ENCODE measurements at regions not wholly inside any gene's neighbourhood (a gene's known extent, or its start where the extent isn't known, plus 50 kb on each side); places are given as distances from the start of the nearest gene placed in this dataset.
A peak's percentile ranks its signal among the peaks of the same experiment; 100 is the strongest.

DNA sequence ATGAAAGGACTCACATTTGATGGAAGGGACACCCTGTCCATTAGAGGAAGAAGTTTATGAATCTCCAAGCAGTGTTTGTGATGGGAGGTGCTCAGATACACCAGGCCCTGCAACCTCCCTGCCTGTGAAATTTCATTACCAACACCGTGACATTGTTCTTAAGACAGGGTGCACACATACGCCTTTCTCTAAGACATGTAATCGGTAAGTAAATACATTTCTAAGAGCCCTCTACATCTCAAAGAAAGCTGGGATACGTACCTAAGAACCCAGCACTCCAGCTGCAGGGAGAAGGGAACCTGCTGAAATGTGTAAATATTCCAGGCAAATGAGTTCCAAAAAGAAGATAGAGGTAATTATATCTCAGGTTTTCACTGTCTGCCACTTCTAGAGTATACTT, 125.0 kb upstream of the APC start:
- H3K4me3 ChIP-seq, result no peak overlapping the region
- H3K27ac ChIP-seq, result no peak overlapping the region

DNA sequence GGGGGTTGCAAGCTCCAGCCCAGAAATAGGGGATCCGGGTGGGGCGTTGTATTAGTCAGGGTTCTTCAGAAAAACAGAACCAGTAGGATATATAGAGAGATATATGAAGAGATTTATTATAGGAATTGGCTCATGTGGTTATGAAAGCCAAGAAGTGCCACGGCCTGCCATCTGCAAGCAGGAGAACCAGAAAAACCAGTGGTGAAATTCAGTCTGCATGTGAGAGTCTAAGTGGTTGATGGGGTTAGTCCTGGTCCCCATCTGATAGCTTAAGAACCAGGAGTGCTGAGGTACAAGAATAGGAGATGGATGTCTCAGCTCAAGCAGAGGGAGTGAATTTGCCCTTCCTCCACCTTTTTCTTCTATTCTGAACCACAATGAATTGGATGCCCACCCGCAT, 123.4 kb upstream of the APC start:
- no peak overlapping the region for H3K27ac ChIP-seq

DNA sequence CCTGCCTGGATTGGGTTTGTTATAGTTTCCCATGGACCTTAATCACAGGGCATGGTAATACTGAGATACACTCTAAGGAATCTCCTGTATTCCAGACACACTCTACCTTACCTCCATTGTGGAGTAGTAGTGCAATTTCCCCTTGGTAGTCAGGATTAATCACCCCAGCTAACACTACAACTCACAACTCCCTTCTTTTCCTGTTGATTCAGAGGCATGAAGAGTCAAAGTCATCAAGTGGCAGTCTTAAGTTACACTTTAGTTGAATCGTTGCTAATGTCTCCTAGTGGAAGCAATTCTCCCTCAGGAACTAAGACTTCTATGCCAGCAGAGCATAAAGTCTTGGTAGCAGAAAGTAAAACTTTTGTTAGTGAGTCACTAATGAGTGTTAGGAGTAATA, 122.7 kb upstream of the APC start:
- Histone ChIP-seq H3K27ac (no peak overlapping the region), H3K4me3 (no peak overlapping the region)

More for the DNA sequence above, 123.4 kb upstream of the APC start:
- no peak overlapping the region for H3K4me3 ChIP-seq

DNA sequence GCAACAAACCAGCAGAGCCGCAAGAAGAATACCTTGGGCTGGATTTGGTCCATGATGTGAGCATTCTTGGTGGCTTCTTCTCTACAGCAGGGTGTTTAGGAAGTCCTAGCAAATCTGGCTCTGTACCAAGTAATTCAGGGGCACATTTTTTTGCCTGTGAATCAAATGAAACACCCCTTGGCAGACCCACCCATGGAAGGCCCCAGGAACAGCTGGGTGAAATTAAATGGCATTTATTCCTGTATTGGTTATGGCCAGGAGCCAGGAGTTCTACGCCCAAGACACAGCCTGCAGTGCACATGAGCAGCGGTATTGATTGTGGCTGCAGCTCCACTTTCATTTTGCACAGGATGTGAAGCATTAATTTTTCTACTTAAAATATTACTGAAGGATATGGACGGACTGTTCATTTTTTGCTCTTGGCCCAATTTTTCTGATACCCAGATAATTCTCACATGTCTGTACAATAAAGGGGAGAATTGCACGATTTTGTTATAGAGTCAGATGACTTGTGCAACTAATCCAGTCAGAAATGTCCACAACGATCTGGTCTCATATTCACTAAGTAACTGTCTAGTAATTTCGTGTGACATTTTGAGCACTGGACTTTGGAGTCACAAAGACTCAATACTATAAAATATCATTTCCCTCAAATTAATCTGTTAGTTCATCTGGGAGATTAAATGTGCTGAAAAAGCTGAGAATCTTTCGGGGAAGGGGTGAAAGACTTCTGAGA, 120.7 kb upstream of the APC start:
- Histone ChIP-seq H3K4me3 (peak overlapping the region in 1 of 7 experiments; percentile 18), H3K27ac (no peak overlapping the region)

DNA sequence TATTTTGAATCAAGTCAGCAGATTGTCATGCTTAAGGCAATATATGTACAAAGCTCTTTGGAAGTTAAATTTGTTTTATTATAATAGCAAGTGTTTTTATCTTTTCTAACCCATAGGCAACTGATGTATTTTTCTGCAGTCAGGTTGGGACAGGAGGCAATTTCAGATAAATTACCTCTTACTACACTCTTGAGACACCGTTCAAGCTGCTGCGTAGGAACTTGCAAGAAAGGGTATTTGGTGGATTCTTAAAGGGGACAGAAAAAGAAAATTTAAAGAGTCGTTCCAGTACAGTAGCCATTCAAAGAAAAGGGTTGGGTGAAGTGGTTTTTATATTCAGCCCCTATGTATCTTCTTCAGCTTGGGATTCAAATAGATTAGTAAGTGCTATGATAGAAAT, 112.4 kb upstream of the APC start:
- Histone ChIP-seq H3K4me3 (no peak overlapping the region), H3K27ac (no peak overlapping the region)

DNA sequence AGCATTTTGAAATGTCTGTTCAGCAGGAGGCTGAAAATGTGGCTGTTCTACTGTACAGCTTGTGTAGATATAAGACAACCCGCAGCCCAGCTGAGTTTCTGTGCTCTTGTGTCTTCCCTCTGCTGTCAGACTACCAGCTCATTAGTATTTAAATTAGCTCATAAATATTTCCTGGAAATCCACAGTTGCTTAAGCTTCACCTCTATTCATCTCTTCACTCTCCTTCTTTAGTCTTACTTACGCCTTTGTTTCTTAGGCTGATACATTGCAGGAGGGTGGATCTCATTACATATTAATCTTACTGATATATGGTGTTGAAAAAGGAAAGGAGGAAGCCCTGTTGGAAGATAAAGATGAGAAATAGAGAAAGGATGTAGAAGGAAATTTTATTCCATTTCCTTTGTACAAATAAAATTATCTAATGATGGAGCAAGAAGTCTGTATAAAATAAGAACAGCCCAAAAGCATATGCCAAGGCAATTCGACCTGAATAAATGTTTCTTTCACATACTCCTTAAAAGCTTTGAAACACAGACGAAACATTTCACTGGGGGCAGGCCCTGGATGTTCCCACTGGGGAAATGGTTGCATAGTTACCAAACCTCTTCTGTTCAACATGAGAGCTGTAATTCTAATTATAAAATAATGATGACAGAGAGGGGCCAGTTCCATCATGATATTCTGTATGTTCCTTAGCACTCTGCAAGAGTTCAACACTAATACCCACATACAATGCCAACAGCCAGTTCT, 111.8 kb upstream of the APC start:
- no peak overlapping the region for H3K27ac ChIP-seq
- no peak overlapping the region for H3K4me3 ChIP-seq

DNA sequence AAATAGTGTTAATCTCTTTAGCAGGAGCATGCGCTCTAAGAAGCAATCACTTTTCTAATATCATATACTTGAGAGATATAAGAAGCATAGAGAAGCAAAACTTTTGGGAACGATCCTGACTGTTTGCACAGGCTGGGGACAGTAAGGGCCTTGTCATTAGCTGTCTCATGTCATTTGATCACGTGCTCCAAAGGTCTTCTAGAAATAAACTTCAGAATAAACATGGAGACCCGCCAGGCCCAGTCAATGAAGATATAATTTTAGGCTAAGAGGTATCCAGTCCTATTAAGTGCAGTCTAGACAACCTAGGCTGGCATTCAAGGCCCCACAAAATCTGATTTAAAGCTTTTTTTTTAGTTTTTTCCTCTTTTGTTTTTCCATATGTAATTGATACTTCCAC, 111.0 kb upstream of the APC start:
- no peak overlapping the region for H3K27ac ChIP-seq

DNA sequence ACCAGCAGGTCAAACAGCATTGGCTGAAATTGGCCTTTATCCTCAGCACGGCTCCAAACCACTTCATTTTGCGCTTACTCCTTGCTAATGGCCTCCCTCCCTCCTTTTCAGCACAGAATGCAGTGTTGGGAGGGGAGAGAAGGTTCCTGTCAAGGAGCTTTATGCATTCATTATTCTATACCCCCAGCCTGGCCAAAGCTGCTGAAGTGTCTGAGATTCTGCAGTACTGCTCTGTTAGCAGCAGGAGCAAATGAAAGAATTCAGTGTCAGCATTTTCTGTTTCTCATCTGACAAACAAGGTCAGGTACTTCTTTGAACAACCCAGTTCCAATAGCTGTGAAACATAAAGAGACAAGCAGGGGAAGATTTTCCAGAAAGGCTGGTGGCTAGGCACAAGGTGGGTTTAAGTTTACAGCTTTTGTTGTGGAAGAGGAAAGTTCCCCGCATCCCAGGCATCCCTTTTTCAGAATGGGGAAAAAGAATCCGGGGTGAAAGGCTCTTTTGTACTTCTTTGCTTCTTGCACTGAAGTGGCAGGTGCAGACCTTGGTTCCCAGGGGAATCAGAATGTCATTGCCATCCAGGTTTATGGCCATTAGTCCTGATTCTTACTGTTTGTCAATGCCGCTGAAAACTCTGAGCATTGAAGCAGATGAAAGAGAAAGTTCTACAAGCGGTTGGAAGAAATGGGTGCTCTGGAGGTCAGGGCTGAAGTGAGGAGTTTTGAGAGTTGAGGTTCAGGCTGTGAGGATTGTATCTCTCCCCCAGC, 109.3 kb upstream of the APC start:
- no peak overlapping the region for H3K27ac ChIP-seq
- no peak overlapping the region for H3K4me3 ChIP-seq

More for the DNA sequence above, 111.0 kb upstream of the APC start:
- H3K4me3 ChIP-seq, result no peak overlapping the region

DNA sequence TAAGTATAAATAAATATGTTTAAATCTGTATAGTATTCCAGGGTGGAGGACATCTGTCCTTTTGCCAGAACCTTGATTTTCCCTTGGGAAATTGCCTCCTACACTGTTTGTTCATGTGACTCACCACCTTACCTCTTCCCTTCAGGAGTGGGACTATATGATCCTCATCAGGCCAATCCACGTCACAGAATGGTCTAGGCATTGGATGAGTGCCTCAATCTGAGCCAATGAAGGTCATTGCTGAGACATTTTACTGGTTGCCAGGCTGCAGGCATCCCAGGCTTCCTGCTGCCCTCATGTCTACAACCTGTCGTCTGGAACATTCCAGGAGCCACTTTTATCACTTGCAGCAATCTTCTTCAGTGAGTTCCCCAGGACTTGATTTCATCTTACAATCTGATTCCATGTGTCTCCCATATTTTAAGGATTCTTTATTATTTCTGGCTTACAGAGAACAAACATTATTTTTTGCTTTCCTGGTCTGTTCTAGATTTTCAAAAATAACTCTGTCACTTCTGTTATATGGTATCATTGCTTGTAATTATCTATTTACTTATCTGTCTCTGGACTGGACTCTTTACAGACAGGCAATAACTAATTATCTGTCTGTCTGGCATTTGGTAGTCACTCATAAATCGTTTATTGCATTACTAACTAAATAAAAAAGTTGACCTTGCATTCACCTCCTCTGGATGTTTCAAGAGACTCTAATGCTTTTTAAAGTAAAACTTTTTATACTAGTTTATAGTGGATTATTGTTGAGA, 107.3 kb upstream of the APC start:
- no peak overlapping the region for H3K27ac ChIP-seq
- no peak overlapping the region for H3K4me3 ChIP-seq

DNA sequence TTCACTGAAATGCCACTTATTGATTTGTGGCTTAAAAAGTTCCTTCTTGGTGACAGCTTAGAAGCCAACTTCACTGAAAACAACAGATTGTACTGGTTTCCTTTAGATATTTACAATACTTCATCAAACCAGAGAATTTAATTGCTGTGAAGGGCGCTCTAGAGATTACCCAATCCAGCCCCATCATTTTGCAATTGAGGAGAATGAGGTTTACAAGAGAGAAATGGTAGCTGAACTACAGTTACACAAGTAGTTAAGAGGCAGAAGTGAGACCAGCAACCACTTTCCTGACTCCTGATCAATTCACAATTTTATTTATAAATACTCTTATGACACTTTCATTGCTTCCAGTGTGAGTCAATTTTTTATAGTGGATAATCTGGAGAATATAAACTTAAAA, 103.5 kb upstream of the APC start:
- Histone ChIP-seq H3K4me3 (no peak overlapping the region), H3K27ac (no peak overlapping the region)

DNA sequence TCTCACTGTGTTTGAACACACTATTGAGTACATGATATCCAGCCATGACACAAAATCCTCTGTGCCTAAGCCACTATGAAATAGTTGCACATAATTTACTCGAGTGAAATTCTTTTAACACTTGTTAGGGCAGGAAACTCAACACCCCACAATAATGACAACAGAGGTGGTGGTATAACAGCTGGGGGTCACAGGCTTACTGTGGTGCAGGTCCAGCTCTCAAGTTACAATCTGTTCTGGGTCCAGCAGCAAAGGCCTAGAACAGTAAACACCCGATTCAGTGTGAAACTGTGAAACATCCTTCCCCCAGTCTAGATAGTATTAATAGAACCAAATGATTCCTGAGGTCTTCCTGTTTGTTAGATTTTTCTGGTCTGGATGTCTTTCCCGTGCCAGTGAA, 102.9 kb upstream of the APC start:
- Histone ChIP-seq H3K27ac (no peak overlapping the region), H3K4me3 (no peak overlapping the region)

DNA sequence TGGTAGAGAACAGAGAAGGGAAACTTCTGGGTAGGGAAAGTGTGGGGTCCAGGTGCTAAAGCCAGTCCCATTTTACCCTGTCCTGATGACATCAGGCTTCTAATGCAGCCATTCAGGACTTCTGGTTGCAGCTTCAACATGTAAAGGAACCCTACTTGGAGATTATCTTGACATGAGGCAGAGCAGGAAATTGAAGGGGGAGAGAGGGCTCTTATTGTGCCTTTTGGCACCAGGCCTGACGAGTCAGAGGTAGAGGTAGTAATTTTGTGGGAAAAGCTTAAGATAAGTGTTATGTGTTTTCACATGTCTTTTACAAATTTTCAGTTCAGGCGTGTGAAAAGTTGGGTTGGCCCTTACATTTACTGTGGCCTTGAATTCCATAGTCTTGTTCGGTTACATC, 102.4 kb upstream of the APC start:
- Histone ChIP-seq H3K27ac (no peak overlapping the region), H3K4me3 (no peak overlapping the region)

DNA sequence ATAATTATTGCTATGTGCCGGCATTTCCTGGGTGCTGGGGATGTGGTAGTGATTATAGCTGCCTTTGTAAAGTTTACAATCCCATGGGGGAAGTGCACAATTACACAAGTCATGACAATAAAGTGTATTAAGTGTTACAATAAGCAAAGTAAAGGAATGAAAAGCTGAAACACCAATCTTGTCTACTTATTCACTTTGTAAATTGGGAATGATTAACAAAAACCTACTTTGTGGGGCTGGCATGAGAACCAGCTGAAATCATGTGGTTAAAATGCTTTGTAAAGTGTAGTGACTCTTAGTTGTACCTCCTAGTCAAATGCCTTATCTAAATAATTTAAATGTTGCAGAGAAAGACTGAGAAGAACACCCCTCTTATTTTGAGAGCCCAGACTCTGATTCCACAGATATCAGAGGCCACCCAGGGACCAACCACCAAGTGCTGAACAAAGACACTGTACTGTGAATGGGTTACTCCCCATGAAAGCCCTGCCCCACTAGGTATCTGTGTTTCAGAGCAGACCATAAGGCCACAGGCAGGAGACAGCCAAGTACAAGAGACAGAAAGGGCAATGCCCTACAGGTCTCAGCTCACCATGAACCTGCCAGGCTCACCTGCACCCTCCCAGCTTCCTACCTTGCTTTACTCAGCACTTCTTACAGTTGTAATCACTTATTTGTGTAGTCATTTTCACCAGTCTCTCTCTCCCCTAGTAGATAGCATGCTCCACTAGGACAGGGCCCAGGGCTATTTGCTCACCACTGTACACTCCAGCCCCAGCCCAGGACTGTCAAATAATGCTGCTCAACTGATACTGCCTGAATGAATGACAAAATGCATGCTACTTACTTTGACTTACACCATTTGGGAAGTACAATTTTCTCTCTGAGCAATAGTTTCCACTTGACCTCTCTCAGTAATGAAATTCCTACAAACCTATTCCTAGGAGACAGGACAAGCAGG, 101.6 kb upstream of the APC start:
- H3K27ac ChIP-seq, result no peak overlapping the region
- H3K4me3 ChIP-seq, result no peak overlapping the region

DNA sequence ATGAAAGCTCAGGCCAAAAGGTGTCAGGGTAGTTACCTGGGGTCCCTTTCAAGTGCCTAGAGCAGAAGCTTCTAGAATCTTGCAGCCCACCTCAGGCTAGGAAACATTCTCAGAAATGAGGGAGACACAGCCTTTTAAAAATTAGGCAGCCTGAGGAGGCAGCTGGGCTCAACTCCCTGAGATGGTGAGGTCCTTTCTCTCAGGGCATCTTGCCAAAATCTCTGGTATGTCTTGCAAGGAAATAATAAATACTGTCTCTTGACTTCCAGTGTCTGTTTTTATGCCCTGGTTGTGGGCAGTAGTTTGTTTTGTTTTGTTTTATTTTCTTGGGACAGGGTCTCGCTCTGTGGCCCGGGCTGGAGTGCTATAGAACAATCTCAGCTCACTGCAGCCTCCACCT, 100.9 kb upstream of the APC start:
- H3K4me3 ChIP-seq, result no peak overlapping the region
- no peak overlapping the region for H3K27ac ChIP-seq

DNA sequence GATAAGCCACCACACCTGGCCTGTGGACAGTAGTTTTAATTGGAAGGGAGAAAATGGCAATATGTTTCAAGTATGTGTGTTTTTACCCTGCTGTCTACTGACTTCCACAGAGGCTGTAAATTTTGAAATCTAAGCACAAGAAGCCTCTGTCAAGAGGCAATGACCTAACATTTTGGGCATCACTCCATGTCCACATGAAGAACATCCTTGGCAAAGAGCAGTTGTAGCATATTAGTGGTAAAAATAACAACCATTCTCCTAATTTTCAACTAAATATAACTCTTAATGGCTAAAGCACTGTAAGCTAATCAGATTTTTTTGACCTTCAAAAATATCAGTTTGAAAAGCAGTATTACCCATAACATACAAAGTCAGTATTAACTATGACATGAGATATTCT, 100.3 kb upstream of the APC start:
- Histone ChIP-seq H3K4me3 (no peak overlapping the region), H3K27ac (no peak overlapping the region)

DNA sequence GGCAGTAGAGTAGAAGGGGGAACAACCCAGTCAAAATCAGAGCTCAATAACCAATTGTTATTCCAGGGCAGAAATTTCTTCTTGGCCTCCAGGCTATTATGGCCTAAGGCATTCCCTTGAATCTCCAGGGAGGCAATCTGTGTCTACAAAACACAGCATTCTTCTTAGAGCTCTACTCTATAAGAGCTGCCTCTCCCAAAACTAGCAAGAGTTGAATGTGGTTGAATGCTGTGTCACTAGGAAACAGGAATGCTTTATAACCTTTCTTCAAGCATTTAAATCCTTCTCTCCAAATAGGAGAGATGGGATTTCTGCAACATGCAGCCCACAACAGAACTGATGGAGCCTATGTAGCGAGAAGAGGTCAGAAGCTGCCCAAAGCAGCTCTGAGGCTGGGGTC, 97.1 kb upstream of the APC start:
- Histone ChIP-seq H3K27ac (no peak overlapping the region), H3K4me3 (no peak overlapping the region)

DNA sequence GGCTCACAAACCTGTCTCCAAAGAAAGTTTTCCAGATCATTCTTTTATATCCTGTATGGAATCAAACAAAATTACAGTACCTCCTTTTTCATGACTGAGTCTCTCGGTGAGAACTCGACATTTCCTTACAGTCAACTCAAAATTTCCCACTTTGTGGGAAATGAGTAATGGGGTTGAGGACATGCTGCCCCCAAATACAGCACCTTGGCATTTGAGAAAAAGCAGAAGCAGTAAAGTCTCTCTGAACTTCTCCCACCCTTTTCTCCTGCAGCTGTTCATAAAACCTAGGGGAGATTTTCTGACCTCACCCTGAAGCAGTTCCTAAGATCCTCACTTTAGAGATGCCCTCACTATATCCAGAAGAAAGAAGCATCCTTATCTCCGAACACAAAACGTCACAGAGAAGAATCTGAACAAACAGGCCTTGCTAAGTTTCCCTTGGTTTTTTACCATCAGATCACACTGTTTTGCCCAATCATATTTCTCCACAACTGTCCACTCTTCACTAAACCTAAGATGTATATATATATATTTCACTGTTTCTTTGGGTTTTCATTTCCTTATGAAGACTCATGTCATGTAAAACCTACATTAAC, 96.1 kb upstream of the APC start:
- no peak overlapping the region for H3K27ac ChIP-seq
- no peak overlapping the region for H3K4me3 ChIP-seq

DNA sequence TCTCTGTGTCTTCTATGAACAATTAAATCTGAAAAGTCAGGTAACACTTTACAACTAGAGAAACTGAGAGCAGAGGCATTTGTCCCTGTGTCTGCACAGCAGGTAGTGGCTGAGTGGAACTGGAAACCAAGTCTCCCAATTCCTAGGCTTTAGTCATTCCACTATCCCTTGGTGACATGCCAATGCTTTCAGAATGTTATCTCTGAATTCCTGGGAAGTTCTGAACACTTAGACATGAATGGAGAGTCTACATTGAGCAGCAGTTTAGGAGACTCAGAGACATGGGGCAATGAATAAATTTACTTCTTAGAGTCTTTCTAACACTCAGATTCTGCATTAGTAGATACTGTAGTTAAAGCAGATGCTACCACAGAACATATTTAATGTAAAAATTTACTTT, 94.8 kb upstream of the APC start:
- H3K4me3 ChIP-seq, result no peak overlapping the region
- H3K27ac ChIP-seq, result no peak overlapping the region
